HG03103 (cell line): ENCODE measurements at regions not wholly inside any gene's neighbourhood (a gene's known extent, or its start where the extent isn't known, plus 50 kb on each side); places are given as distances from the start of the nearest gene placed in this dataset.
"Not testable (repeated sequence)": the region's sequence is repeated elsewhere in the genome, so short reads cannot be mapped to it uniquely, and the experiment has no call there.

Experiments
- ATAC-seq: cut with Tn5 transposase; IDR thresholded peaks from one replicate; pipeline ENCODE4 v1.9.1; 2021; ENCODE audit warnings: low read depth; ENCODE audit not compliant: unreplicated experiment

GRCh38 chr9:108272349-108272899, 583.4 kb downstream of the ACTL7B start:
- ATAC-seq, result no peak

- no peak for ATAC-seq
Measured at GRCh38 chr9:108271646-108272348, 584.0 kb downstream of the ACTL7B start.

GRCh38 chr9:108271236-108271635, 584.5 kb downstream of the ACTL7B start:
- ATAC-seq, result no peak

GRCh38 chr9:108270561-108270960, 585.2 kb downstream of the ACTL7B start:
- no peak for ATAC-seq

GRCh38 chr9:108270051-108270450, 585.7 kb downstream of the ACTL7B start:
- no peak for ATAC-seq

GRCh38 chr9:108269371-108269770, 586.4 kb downstream of the ACTL7B start:
- no peak for ATAC-seq

- no peak for ATAC-seq
Measured at GRCh38 chr9:108265065-108265464, 590.7 kb downstream of the ACTL7B start.

GRCh38 chr9:108264093-108264492, 591.7 kb downstream of the ACTL7B start:
- ATAC-seq, result no peak

- ATAC-seq, result no peak
Measured at GRCh38 chr9:108262836-108263235, 593.0 kb downstream of the ACTL7B start.

- no peak for ATAC-seq
Measured at GRCh38 chr9:108259917-108260675, 595.7 kb downstream of the ACTL7B start.

GRCh38 chr9:108258640-108259039, 597.1 kb downstream of the ACTL7B start:
- no peak for ATAC-seq

- ATAC-seq, result no peak
Measured at GRCh38 chr9:108257382-108257781, 598.4 kb downstream of the ACTL7B start.

GRCh38 chr9:108254236-108254635, 601.5 kb downstream of the ACTL7B start:
- ATAC-seq, result no peak

GRCh38 chr9:108247391-108247790, 608.4 kb downstream of the ACTL7B start:
- not testable (repeated sequence) for ATAC-seq

- ATAC-seq, result no peak
Measured at GRCh38 chr9:108245901-108246300, 609.9 kb downstream of the ACTL7B start.

GRCh38 chr9:108245331-108245730, 610.5 kb downstream of the ACTL7B start:
- no peak for ATAC-seq

GRCh38 chr9:108244686-108245085, 611.1 kb downstream of the ACTL7B start:
- no peak for ATAC-seq

- ATAC-seq, result no peak
Measured at GRCh38 chr9:108241384-108242073, 614.3 kb downstream of the ACTL7B start.

GRCh38 chr9:108239696-108240321, 616.0 kb downstream of the ACTL7B start:
- ATAC-seq, result no peak

- ATAC-seq, result no peak
Measured at GRCh38 chr9:108235609-108236008, 620.2 kb downstream of the ACTL7B start.

- no peak for ATAC-seq
Measured at GRCh38 chr9:108234811-108235210, 621.0 kb downstream of the ACTL7B start.
